ENCODE measurements at regions not wholly inside any gene's neighbourhood (a gene's known extent, or its start where the extent isn't known, plus 50 kb on each side); places are given as distances from the start of the nearest gene placed in this dataset.

DNA sequence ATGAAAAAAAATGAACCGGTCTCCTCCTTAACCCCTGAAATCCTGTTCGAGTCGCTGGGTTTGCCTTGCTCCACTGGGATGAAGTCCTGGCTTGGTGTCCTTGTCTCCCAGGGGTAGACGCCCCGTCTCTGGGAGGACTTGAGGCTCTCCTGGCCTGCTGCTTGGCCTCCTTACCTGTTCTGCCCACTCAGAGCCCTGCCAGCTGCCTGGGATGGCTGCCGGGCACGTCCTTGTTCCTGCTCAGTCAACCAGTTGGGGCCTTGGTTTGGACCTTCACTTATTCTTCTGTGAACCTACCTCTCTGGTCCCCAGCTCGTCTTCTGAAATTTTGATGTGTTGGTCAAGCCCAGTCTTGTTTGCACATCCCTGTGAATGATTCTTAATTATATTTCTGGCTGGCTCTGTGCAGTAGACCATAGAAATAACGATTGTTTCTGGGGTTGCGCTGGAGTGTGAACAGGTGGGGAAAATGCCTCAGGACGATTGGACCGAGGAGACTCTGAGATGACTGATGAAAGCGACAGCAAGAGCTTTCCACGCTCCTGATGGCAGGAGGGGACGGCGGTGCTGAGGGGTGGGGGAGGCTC, 126.5 kb upstream of the ESR1 start:
- DNase-seq = no peak
- no peaks in the 10 kb centered on the region for H3K4me1 Mint-ChIP-seq
- POLR2A ChIA-PET (ENCODE audit: partially characterized antibody) = interaction anchor here (0.9 kb wide), 1 partner anchor 37 kb away, joined by 3 read pairs; no protein-coding TSS in a partner anchor

DNA sequence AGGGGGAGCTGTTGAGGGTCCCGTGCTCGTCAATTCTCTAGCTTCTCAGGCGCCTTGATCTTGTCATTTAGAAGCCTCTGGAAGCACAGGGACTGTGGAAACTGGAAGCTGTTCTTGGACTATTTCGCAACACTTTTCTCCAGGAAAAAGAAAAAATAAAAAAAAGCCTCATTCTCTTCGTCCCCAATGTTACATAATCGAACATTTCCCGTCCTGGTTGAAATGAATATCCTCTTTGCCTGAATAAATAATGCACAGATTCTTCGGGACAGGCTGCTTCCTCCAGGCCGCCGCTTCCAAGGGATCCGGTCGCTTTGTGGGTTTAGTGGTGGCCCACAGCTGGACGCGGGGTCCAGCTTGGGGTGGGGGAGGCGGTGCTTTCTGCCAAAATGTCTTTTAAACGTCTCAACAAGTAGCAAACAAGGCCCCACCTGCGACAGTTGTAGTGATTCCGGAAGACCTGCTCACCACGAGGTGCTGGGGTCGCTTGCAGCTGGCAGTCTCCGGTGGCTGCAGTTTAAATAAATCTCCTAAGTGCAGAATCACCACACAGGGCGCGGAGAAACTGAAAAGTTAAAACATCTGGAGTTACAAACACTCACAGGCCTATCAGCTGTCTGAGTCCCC, 125.9 kb upstream of the ESR1 start:
- Histone ChIP-seq H3K27ac (ENCODE audit: low read depth, low read length) (no peak overlapping the region), H3K4me3 (ENCODE audit: low read length in 2 of 2) (no peak overlapping the region), H3K9me3 (ENCODE audit: control insufficient read depth in 1 of 2, low read length in 2 of 2) (no peaks in the 10 kb centered on the region), H3K4me1 (ENCODE audit: insufficient read depth, low read length) (no peaks in the 10 kb centered on the region), H3K36me3 (ENCODE audit: insufficient read depth, low read length) (no peaks in the 10 kb centered on the region), H3K27me3 (ENCODE audit: insufficient read depth, low read length) (no peaks in the 10 kb centered on the region)
- Mint-ChIP-seq H3K36me3 (no peaks in the 10 kb centered on the region), H3K27me3 (peaks cover 2 to 3% of the 10 kb centered on the region in 2 donors), H3K27ac (no peak overlapping the region), H3K4me1 (no peaks in the 10 kb centered on the region), H3K4me3 (no peak overlapping the region), H3K9me3 (no peaks in the 10 kb centered on the region)
- DNase-seq = no peak
- ChIA-PET CTCF (ENCODE audit: partially characterized antibody) (interaction anchor here (1.8 to 7.0 kb wide), 2 partner anchors 9 to 586 kb away, joined by 7 to 34 read pairs; no protein-coding TSS in a partner anchor), POLR2A (ENCODE audit: partially characterized antibody) (no interaction called here)
- intact Hi-C loops (cut with micrococcal nuclease) = no loop called here

More for the DNA sequence above, 126.5 kb upstream of the ESR1 start:
- intact Hi-C loops (cut with micrococcal nuclease) = no loop called here
- Histone ChIP-seq H3K4me1 (ENCODE audit: insufficient read depth, low read length) (no peaks in the 10 kb centered on the region), H3K4me3 (ENCODE audit: low read length in 2 of 2) (no peak overlapping the region), H3K9me3 (ENCODE audit: control insufficient read depth in 1 of 2, low read length in 2 of 2) (no peaks in the 10 kb centered on the region), H3K27me3 (ENCODE audit: insufficient read depth, low read length) (no peaks in the 10 kb centered on the region), H3K27ac (ENCODE audit: low read depth, low read length) (no peak overlapping the region), H3K36me3 (ENCODE audit: insufficient read depth, low read length) (no peaks in the 10 kb centered on the region)
- Mint-ChIP-seq H3K27me3 (peaks cover 2 to 3% of the 10 kb centered on the region in 2 donors), H3K36me3 (no peaks in the 10 kb centered on the region), H3K9me3 (no peaks in the 10 kb centered on the region), H3K27ac (peak overlapping the region in 2 of 7 donors; percentile 21 to 38), H3K4me3 (no peak overlapping the region)
- CTCF ChIA-PET (ENCODE audit: partially characterized antibody) = interaction anchor here (1.8 to 7.0 kb wide), 2 partner anchors 9 to 587 kb away, joined by 7 to 34 read pairs; no protein-coding TSS in a partner anchor

DNA sequence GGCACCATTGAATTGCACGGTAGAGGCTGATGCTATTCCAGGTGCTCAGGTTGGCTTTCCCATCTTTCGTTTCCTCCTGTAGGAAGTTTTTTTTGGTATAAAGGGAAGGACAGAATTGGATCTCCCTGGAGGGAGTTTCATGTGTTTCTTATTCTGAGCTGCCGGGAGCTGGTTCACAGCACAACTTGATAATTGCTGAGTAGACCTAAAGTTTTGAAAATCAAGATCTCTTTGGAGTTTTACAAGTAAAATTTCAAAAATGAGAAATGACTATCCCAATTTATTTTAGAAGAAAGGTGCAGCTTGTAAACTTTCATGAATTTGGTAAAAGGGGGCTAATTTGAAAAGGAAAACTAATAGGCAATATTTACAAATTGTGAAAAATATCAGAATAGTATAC, 125.2 kb upstream of the ESR1 start:
- H3K4me1 ChIP-seq (ENCODE audit: insufficient read depth, low read length) = no peaks in the 10 kb centered on the region
- H3K9me3 ChIP-seq (ENCODE audit: control insufficient read depth in 1 of 2, low read length in 2 of 2) = no peaks in the 10 kb centered on the region
- POLR2A ChIA-PET (ENCODE audit: partially characterized antibody) = no interaction called here
- no peak for DNase-seq
- Mint-ChIP-seq H3K36me3 (no peaks in the 10 kb centered on the region), H3K4me3 (no peak overlapping the region), H3K9me3 (no peaks in the 10 kb centered on the region), H3K27ac (no peak overlapping the region), H3K27me3 (peaks cover 2 to 3% of the 10 kb centered on the region in 2 donors), H3K4me1 (no peaks in the 10 kb centered on the region)
- CTCF ChIA-PET (ENCODE audit: partially characterized antibody) = no interaction called here
- H3K27ac ChIP-seq (ENCODE audit: low read depth, low read length) = no peak overlapping the region
- H3K36me3 ChIP-seq (ENCODE audit: insufficient read depth, low read length) = no peaks in the 10 kb centered on the region
- H3K27me3 ChIP-seq (ENCODE audit: insufficient read depth, low read length) = no peaks in the 10 kb centered on the region
- intact Hi-C loops (cut with micrococcal nuclease) = no loop called here
- H3K4me3 ChIP-seq (ENCODE audit: low read length in 2 of 2) = no peak overlapping the region

DNA sequence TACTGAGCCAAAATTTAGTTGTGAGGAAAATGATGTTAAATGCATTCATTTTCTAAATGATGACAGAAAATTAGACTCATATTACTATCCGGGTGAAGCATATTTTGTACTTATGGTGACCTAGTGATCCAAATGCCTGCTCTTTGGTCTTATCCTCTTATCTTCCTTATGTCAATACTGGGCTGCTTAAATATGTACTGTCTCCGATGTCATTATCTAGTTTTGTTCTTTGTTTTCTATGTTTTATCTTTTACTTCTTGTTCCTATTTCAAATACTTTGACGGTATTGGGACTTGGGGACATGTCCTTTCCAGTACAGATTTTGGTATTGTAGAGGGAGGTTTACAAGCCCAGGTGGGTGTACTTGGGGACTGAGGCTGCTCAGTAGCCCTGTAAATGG, 124.6 kb upstream of the ESR1 start:
- H3K9me3 Mint-ChIP-seq = no peaks in the 10 kb centered on the region
- CTCF ChIA-PET (ENCODE audit: partially characterized antibody) = no interaction called here

DNA sequence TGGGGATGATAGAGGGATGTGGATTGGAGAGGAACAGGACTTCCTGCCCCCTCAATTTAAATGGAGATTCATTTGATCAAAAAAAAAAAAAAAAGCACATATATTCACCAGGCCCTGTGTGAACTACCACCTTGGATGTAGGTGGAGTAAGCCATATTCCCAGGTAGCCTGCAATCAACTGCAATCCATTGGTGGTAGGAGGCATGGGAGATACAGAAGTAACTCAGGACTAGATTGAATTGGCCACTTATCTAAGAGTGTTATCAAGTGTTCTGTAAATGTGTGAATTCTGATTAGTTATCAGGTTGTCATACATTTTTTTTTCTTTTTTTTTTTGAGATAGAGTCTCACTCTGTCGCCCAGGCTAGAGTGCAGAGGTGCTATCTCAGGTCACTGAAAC, 124.1 kb upstream of the ESR1 start:
- H3K36me3 Mint-ChIP-seq = no peaks in the 10 kb centered on the region
- H3K9me3 ChIP-seq (ENCODE audit: control insufficient read depth in 1 of 2, low read length in 2 of 2) = no peaks in the 10 kb centered on the region
- H3K27ac Mint-ChIP-seq = no peak overlapping the region
- POLR2A ChIA-PET (ENCODE audit: partially characterized antibody) = no interaction called here
- no peaks in the 10 kb centered on the region for H3K36me3 ChIP-seq (ENCODE audit: insufficient read depth, low read length)
- peaks cover 2 to 3% of the 10 kb centered on the region in 2 donors for H3K27me3 Mint-ChIP-seq
- no peaks in the 10 kb centered on the region for H3K4me1 ChIP-seq (ENCODE audit: insufficient read depth, low read length)
- H3K4me3 Mint-ChIP-seq = no peak overlapping the region
- no peaks in the 10 kb centered on the region for H3K4me1 Mint-ChIP-seq
- no peak overlapping the region for H3K27ac ChIP-seq (ENCODE audit: low read depth, low read length)
- intact Hi-C loops (cut with micrococcal nuclease) = no loop called here
- no peak for DNase-seq
- H3K27me3 ChIP-seq (ENCODE audit: insufficient read depth, low read length) = no peaks in the 10 kb centered on the region
- H3K4me3 ChIP-seq (ENCODE audit: low read length in 2 of 2) = no peak overlapping the region
- no peaks in the 10 kb centered on the region for H3K9me3 Mint-ChIP-seq
- CTCF ChIA-PET (ENCODE audit: partially characterized antibody) = interaction anchor here (0.9 kb wide), 1 partner anchor 8 kb away, joined by 3 read pairs; no protein-coding TSS in a partner anchor

More for the DNA sequence above, 124.6 kb upstream of the ESR1 start:
- Mint-ChIP-seq H3K27ac (no peak overlapping the region), H3K4me3 (no peak overlapping the region), H3K4me1 (no peaks in the 10 kb centered on the region), H3K27me3 (peaks cover 2 to 3% of the 10 kb centered on the region in 2 donors), H3K36me3 (no peaks in the 10 kb centered on the region)
- H3K27ac ChIP-seq (ENCODE audit: low read depth, low read length) = no peak overlapping the region
- H3K36me3 ChIP-seq (ENCODE audit: insufficient read depth, low read length) = no peaks in the 10 kb centered on the region
- no peaks in the 10 kb centered on the region for H3K4me1 ChIP-seq (ENCODE audit: insufficient read depth, low read length)
- DNase-seq = no peak
- intact Hi-C loops (cut with micrococcal nuclease) = no loop called here
- POLR2A ChIA-PET (ENCODE audit: partially characterized antibody) = no interaction called here
- no peaks in the 10 kb centered on the region for H3K27me3 ChIP-seq (ENCODE audit: insufficient read depth, low read length)
- H3K4me3 ChIP-seq (ENCODE audit: low read length in 2 of 2) = no peak overlapping the region
- H3K9me3 ChIP-seq (ENCODE audit: control insufficient read depth in 1 of 2, low read length in 2 of 2) = no peaks in the 10 kb centered on the region

DNA sequence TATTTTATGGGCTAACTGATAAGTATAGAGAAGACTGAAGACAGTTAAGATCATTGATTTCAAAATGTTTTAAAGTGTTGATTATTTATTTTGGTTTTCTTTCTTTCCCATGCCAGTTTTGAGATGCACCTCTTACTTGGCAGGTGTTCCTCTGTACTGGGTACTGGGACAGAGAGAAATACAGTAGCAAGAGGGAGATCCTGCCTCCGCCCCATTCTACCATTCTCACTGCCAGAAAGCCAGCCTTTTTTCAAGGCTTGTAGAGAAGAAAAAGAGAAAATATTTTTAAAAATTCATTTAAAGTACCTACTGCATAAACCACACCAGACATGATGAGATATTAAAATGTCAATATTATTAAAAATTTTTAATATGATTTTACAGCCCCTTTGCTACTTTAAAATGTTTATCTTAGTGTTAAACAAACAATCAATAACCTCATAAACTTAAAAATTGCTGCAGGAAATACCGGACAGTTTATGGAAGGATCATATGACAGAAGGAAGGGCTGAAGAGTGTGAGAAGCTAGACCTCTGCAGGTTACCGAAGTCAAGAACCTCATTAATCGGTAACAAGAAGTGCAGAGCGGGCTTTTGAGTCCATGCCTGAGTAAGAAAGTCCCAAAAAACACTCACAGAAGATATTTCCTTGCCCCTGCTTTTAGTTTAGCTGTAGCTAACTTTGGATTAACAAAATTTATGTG, 117.8 kb upstream of the ESR1 start:
- no peaks in the 10 kb centered on the region for H3K36me3 ChIP-seq (ENCODE audit: insufficient read depth, low read length)
- intact Hi-C loops (cut with micrococcal nuclease) = loop anchor here (1.0 to 2.0 kb wide), 4 partner anchors 67 to 649 kb away; no protein-coding TSS in a partner anchor
- no peak for DNase-seq
- H3K4me3 Mint-ChIP-seq = peak overlapping the region in 5 of 8 donors; percentile 64 to 89 (median 85)
- H3K4me3 ChIP-seq (ENCODE audit: low read length in 2 of 2) = peak overlapping the region in 1 of 2 donors; percentile 46
- POLR2A ChIA-PET (ENCODE audit: partially characterized antibody) = interaction anchor here (0.7 to 2.5 kb wide), 8 partner anchors 12 to 579 kb away, joined by 3 to 14 read pairs (median 4); no protein-coding TSS in a partner anchor
- H3K27ac Mint-ChIP-seq = peak overlapping the region; percentile 9 to 90 (median 81)
- no peaks in the 10 kb centered on the region for H3K27me3 ChIP-seq (ENCODE audit: insufficient read depth, low read length)
- peaks cover 9 to 27% (median 24%) of the 10 kb centered on the region in 4 donors for H3K4me1 Mint-ChIP-seq
- peaks cover 11% of the 10 kb centered on the region for H3K4me1 ChIP-seq (ENCODE audit: insufficient read depth, low read length)
- no peaks in the 10 kb centered on the region for H3K9me3 Mint-ChIP-seq
- no peaks in the 10 kb centered on the region for H3K9me3 ChIP-seq (ENCODE audit: control insufficient read depth in 1 of 2, low read length in 2 of 2)
- H3K36me3 Mint-ChIP-seq = no peaks in the 10 kb centered on the region
- H3K27me3 Mint-ChIP-seq = no peaks in the 10 kb centered on the region
- CTCF ChIA-PET (ENCODE audit: partially characterized antibody) = interaction anchor here (0.9 to 3.7 kb wide), 23 partner anchors 9 to 1209 kb away, joined by 3 to 54 read pairs (median 5); no protein-coding TSS in a partner anchor
- H3K27ac ChIP-seq (ENCODE audit: low read depth, low read length) = no peak overlapping the region

DNA sequence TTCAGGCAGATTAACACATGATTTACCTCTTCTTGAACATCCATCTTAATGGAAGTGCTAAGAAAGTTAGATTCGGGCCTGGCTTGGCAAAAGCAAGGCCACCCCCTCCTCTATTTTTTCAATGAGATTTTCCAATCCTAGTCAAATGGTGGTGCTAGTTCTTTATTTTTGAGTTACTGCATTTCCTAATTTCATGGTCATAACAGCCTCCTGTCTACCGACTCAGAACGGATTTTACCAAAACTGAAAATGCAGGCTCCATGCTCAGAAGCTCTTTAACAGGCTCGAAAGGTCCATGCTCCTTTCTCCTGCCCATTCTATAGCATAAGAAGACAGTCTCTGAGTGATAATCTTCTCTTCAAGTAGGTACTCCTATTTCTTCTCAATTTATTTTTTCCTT, 117.2 kb upstream of the ESR1 start:
- intact Hi-C loops (cut with micrococcal nuclease) = loop anchor here (1.0 to 2.0 kb wide), 4 partner anchors 66 to 648 kb away; no protein-coding TSS in a partner anchor
- Mint-ChIP-seq H3K4me3 (peak overlapping the region; percentile 74 to 89 (median 86)), H3K36me3 (no peaks in the 10 kb centered on the region), H3K27me3 (no peaks in the 10 kb centered on the region), H3K27ac (peak overlapping the region; percentile 76 to 90 (median 81)), H3K4me1 (peaks cover 9 to 27% (median 24%) of the 10 kb centered on the region in 4 donors), H3K9me3 (no peaks in the 10 kb centered on the region)
- Histone ChIP-seq H3K4me3 (ENCODE audit: low read length in 2 of 2) (peak overlapping the region; percentile 24 to 46), H3K9me3 (ENCODE audit: control insufficient read depth in 1 of 2, low read length in 2 of 2) (no peaks in the 10 kb centered on the region), H3K4me1 (ENCODE audit: insufficient read depth, low read length) (peaks cover 11% of the 10 kb centered on the region), H3K27ac (ENCODE audit: low read depth, low read length) (peak overlapping the region; percentile 37), H3K36me3 (ENCODE audit: insufficient read depth, low read length) (no peaks in the 10 kb centered on the region), H3K27me3 (ENCODE audit: insufficient read depth, low read length) (no peaks in the 10 kb centered on the region)
- peak in 4 of 5 donors; percentile 42 to 54 (median 46) for DNase-seq
- POLR2A ChIA-PET (ENCODE audit: partially characterized antibody) = interaction anchor here (0.6 to 2.5 kb wide), 12 partner anchors 12 to 648 kb away, joined by 3 to 14 read pairs (median 3); no protein-coding TSS in a partner anchor
- CTCF ChIA-PET (ENCODE audit: partially characterized antibody) = interaction anchor here (0.8 to 3.7 kb wide), 33 partner anchors 9 to 1208 kb away, joined by 3 to 54 read pairs (median 4); no protein-coding TSS in a partner anchor
